HG03060 (cell line): ENCODE measurements at regions not wholly inside any gene's neighbourhood (a gene's known extent, or its start where the extent isn't known, plus 50 kb on each side); places are given as distances from the start of the nearest gene placed in this dataset.
"Not testable (repeated sequence)": the region's sequence is repeated elsewhere in the genome, so short reads cannot be mapped to it uniquely, and the experiment has no call there.

Source experiments
- ATAC-seq: cut with Tn5 transposase; IDR thresholded peaks from one replicate; pipeline ENCODE4 v1.9.1; 2021; ENCODE audit warnings: low read depth, moderate number of reproducible peaks; ENCODE audit not compliant: unreplicated experiment

DNA sequence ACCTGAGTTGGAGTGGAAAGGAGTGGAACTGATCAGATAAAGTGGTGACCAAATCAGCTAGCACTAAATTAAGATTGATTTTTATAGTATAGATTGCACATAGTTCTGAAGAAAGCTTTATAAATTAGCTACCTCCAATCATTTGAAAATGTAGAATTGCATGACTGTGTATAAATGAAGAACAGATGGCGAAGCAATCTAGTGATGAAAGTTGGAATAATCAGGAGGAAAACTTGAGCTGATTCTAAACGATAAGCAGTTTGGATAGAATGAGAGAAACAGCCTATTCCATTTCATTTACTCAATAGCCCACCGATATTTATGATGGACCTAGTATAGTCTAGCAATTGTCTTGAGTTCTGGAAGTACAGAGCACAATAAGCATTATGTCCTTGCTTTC, 661.5 kb downstream of the PLA2G4A start:
- ATAC-seq = no peak

DNA sequence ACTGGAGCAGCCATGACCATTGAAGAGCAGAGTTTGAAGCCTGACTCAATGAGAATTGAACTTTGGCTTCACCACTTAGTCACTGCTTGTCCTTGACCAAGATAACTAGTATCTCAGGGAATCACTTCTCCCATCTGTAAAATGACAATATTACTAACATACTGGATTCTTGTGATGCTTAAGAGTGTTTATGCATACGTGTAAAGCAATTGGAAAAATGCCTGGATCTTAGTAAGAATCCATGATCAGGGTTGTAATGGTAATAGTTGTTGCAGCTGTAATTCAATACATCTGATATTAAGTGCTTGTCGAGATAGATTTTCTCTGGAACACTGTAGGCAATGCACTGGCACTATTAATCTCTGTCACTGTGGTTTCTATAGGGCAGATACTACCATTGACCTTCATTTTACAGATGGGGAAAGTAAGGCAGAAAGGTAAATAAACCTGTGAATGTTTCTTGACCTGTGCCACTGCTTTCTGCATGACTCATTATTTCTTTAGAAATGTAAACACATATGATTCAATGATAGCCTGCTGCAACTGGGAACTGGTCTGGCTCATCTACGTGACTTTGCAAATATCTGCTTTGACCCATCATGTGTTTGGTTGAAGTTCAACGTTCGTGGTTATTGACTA, 662.5 kb downstream of the PLA2G4A start:
- no peak for ATAC-seq

DNA sequence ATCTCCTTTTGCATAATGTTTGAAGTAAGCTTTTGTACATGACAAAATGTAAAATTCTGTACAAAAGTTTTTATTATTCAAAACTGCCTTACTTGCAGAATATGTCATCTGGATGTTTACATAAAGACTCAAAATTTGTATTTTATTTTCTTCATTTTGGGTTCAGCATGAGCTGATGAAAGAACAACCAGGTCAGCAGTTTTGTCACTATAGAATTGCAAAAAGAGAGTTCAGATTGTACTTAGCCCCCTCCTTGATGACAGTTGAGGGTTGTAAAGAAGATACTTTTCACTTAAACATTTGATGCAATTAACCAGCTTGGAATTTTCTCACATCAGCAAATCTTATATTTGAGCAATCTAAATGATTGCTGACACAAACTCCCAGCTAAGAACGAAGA, 669.3 kb downstream of the PLA2G4A start:
- ATAC-seq = no peak

DNA sequence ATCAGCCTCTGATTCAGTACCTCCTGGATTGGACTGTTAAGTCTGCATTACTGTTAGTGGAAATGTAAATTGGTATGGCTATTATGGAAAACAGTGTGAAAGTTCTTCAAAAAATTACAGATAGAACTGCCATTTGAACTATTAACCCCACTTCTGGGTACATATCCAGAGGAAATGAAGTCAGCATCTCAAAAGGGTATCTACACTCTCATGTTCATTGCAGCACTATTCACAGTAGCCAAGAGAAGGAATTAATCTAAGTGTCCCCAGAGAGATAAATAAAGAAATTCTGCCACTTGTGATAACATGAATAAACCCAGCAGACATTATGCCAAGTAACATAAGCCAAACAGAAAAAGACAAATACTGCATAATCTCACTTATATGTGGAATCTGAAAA, 676.0 kb downstream of the PLA2G4A start:
- ATAC-seq = no peak

DNA sequence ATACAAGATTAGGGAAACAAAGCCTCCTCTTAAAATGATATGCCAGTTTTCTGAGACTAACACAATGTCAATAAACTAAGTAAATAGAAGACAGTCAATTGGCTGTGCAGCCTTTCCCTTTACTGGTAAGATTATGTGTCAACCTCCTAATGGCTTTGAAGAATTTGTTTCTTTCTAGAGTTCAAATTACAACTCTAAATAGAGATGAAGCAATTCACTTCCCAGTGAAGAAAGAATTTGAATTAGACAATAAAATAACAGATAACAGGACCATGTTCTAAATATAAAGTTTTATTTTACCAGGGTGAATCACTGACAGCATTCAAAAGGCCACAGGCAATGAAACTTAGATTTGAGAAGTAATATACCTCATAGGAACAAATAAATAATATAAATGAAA, 680.3 kb downstream of the PLA2G4A start:
- ATAC-seq = no peak

DNA sequence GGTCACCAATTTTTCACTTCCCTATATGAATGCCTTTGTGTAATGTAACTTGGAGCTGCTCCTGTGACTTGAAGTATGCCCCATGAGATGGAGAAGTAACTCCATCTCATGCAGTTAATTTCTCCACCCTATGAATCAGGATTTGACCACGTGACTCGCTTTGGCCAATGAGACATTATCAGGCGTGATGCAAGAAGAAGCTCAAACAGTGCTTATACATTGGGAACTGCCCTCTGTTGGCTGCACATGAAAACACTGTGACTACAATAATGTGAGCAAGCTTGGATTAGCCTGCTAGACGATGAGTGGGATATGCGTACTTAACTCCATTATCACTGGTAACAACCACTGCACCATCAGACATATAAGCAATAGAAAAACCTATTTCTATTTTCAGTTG, 684.4 kb downstream of the PLA2G4A start:
- ATAC-seq = no peak

DNA sequence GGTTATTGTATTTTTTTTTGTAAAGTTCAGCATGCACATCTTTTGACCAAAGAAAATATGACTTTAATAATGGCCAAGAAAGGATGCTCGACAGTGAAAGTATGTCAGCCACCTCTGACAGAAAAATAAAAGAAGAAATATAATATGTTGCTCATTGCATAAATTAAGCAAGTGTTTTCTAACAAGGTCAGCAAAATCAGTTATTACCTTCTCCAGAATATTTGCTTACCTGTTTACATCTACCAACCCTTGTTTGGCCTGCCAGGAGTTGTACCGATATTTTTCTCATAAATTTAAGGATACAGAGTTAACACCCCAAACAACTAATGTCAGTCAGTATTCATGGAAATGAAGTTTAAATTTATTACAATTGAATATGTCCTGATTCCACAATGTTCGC, 685.4 kb downstream of the PLA2G4A start:
- ATAC-seq = no peak

DNA sequence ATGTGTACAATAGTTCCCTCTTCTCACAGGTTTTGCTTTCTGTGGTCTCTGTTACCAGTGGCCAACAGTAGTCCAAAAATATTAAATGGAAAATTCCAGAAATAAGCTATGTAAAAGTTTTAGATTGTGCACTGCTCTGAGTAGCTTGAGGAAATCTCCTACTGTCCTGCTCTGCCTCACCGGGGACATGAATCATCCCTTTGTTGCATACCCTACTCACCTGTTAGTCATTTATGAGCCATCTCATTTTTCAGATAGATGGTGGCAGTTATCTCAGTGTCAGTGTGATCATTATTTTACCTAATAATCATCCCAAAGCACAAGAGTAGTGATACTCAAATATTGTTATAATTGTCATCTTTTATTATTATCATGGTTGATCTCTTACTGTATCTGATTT, 688.1 kb downstream of the PLA2G4A start:
- no peak for ATAC-seq

DNA sequence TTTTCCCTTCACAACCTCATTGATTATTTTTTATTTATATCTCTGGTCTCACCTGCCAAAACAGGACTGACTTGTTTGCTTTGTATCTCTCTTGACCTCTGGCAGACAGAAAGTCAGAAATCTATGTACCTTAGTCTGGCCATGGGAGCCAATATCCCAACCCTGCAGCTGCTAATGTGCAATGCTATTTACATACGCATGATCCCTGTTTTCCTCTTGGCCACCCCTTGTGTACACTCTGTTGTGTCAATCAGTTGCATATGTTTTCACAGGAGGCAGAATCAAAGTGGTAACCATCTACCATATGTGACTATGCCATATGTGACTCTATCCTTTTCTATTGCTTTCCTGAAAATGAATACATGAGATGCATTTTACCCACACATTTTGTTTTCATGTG, 688.8 kb downstream of the PLA2G4A start:
- no peak for ATAC-seq

DNA sequence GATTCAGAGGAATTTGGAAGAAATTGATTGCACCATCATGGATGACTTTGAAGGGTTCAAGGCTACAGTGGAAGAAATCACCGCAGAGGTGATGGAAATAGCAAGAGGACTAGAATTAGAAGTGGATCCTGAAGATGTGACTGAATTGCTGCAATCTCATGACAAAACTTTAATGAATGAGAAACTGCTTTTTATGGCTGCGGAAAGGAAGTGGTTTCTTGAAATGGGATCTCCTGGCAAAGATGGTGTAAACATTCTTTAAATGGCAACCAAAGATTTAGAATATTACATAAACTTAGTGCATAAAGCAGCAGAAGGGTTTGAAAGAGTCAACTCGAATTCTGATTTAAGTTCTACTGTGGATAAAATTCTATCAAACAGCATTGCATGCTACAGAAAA, 698.6 kb downstream of the PLA2G4A start:
- no peak for ATAC-seq

DNA sequence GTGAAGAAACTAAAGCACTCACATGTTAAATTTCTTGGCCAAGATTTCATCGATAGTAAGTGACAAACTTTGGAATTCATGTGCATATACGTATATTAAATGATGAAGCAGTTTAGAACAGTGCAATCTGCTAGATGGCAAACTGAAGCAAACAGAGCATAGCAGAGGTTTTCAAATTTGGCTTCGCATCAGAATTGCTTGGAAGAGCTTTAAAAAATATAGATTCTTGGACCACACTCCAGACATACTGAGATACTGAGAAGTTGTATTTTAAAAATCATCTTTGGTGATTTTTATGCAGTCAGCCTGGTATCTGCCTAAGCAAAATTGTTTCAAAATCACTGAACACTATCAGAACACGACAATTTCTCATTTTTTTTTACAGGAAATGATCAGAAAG, 709.2 kb downstream of the PLA2G4A start:
- no peak for ATAC-seq

DNA sequence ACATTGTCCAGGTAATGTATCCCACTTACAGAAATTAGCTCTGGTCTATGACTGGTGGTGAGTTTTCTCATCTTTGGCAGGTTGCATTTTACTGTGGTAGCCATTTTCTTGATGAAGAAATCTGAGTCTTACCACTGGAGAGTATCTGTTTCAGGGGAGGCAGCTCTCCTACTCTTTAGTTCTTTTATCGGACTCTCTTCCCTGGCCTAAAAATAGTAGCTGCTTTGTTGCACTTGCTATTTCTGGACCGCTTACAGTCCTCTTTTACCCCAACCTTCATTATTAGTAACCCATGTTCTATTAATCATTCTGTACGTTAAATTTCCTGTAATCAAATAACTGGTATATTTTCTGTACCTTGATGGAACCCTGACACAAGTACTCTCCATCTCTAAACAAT, 720.8 kb downstream of the PLA2G4A start:
- ATAC-seq = no peak

DNA sequence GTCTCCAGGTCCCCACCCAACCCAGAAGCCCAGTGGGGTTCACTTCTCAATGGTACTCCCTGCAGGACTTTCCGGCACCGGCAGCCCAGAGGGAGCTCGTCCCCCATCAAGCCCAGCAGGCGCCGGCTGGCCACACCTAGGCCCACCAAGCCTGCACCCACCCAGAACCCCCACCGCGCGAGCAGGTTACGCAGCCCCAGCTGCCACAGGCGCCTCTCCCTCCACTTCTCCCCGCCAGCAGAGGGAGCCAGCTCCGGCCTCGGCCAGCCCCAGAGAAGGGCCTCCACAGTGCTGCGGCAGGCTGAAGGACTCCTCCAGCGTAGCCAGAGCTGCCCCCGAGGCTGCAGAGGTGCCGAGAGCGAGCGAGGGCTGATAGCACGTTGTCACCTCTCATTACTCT, 722.3 kb downstream of the PLA2G4A start:
- ATAC-seq = no peak

DNA sequence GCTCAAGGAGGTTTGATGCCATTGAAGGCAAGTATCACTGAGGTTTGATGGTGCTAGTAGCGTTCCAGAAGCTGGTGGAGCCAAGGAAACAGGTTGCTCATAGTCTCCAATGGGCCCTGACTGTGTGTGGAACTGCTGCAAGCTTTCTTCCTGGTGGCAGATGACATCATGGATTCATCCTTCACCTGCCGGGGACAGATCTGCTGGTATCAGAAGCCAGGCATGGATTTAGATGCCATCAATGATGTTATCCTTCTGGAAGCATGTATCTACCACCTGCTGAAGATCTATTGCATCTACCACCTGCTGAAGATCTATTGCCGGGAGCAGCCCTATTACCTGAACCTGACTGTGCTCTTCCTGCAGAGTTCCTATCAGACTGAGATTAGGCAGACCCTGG, 734.4 kb downstream of the PLA2G4A start:
- ATAC-seq = no peak

DNA sequence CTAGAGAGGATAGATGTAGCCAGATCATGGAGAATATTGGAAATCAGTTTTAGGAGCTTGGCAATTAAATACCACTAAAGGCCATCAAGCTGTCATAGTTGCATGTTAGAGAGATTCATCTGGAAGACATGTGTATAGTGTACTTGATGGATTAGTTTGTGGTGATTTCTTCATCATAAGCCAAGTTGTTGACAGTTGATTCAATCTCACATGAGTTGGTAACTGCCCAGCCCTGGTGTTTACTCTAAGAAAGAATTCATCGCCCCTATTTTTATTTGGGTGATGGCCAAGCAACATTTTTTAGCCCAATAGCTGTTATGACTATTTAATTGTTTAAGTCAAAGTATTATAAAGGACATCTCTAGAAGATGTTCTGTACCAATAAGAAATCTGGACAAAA, 737.6 kb downstream of the PLA2G4A start:
- ATAC-seq = no peak

DNA sequence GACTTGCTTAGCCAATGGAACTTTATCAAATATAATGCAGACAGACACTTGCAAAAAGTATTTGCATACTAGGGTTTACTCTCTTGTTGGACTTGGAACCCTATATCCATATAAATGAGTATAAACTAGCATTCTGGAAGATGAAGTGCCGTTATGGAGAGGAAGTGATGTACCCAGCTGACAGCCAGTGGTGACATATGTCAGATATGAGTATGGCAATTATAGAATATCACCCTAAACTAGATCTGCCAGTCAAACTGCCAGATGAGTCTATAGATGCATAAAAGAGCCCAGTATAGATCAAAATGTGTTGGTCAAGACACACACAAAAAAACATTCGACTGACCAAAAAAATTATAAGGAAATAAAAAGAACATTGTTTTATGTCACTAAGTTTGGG, 739.3 kb downstream of the PLA2G4A start:
- no peak for ATAC-seq

DNA sequence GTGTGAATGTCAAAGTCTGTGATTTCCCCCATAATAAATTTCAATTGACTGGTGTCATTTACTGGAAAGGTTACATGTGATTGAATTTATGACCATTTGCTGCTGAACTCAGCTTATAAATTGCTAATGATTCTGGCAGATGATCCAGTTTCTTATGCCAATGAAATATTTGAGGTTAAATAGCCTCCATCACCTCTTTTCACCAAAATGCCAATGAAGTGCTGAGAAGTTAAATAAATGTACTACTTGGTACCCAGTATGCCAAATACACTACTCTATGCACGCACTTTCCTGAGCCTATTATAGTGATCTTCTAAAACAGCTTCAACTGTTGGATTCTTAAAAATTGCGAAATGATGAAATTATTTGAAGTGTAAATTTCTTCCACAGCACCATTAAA, 741.4 kb downstream of the PLA2G4A start:
- no peak for ATAC-seq

DNA sequence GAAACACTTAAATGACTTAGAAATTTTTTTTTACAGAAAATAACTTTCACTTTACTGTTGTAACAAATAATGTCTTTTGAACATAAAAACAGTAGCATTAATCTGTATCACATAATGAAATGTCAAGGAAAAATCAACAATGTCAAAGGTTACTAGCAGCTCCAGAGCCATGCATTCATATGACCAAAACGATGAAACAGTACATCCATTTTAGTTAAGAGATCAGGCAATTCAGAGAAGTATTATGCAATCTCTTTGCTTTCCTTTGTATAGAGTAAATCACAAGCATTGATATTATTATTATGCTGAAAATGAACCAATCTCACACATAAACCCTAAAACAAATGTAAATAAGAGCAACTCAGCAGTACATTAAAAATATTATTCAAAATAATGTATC, 748.9 kb downstream of the PLA2G4A start:
- ATAC-seq = no peak

DNA sequence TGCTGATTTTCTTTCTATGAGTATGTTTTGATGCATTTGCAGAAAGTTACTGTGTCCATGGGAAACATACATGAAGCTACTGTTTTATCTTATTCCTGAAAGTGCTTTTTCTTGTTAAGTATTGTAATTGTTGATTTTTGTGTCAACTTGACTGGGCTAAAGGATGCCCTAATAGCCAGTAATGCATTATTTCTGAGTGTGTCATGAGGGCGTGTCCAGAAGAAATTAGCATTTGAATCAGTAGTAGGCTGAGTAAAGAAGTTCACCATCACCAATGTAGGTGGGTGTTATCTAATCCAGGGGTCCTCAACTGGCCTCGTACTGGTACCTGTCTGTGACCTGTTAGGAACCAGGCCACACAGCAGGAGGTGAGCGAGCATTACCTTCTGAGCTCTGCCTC, 760.2 kb downstream of the PLA2G4A start:
- ATAC-seq = no peak

DNA sequence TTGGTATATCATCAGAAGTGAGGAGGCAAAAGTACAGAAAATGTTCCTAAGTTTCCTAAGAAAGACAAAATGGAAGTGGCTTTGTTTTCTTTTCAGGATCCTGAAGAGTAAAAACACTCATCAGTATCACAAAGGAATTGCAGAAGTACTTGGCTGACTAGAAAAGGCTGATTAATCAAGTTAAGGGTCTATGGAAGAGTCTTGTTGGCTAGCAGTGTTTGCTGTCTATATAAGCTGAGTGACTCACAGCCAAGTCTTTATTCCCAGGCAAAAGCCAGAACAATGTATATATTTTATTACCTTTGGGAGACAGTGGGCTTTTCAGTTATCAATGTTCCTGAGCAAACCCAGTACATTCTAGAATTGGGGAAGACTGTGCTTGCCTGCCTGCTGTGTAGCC, 777.0 kb downstream of the PLA2G4A start:
- no peak for ATAC-seq

DNA sequence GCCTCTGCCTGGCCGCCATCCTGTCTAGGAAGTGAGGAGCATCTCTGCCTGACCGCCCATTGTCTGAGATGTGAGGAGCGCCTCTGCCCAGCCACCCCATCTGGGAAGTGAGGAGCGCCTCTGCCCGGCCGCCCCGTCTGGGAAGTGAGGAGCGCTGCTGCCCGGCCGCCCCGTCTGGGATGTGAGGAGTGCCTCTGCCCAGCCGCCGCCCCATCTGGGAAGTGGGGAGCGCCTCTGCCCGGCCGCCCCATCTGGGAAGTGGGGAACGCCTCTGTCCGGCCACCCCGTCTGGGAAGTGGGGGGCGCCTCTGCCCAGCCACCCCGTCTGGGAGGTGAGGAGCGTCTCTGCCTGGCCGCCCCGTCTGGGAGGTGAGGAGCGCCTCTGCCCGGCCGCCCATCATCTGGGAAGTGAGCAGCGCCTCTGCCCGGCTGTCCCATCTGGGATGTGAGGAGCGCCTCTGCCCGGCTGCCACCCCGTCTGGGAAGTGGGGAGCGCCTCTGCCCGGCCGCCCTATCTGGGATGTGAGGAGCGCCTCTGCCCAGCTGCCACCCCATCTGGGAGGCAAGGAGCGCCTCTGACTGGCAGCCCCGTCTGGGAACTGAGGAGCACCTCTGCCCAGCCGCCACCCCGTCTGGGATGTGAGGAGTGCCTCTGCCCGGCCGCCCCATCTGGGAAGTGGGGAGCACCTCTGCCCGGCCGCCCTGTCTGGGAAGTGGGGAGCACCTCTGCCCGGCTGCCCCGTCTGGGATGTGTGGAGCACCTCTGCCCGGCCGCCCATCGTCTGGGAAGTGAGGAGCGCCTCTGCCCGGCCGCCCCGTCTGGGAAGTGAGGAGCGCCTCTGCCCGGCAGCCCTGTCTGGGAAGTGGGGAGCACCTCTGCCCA, 787.3 kb downstream of the PLA2G4A start:
- ATAC-seq = not testable (repeated sequence)

DNA sequence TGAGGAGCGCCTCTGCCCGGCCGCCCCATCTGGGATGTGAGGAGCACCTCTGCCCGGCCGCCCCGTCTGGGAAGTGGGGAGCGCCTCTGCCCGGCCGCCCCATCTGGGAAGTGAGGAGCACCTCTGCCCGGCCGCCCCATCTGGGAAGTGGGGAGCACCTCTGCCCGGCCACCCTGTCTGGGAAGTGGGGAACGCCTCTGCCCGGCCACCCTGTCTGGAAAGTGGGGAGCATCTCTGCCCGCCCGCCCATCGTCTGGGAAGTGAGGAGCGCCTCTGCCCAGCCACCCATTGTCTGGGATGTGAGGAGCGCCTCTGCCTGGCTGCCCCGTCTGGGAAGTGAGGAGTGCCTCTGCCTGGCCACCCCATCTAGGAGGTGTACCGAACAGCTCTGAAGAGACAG, 788.1 kb downstream of the PLA2G4A start:
- not testable (repeated sequence) for ATAC-seq
